Kidney (tissue), 13 donors: ENCODE measurements at regions not wholly inside any gene's neighbourhood (a gene's known extent, or its start where the extent isn't known, plus 50 kb on each side); places are given as distances from the start of the nearest gene placed in this dataset.

Experiments
- DNase-seq, 5 donors: peaks; one replicate each; pipeline ENCODE4 v3.0.0-alpha.2; 2013 to 2020
- FAIRE-seq: peaks from 2 replicates; lab custom pipeline; 2012; peaks lifted over from hg19 to GRCh38; lab: Jason Lieb, UNC
- H3K27ac ChIP-seq, 2 donors: one replicate each; pipeline ENCODE4 v1.7.0; 2013; ENCODE audit warnings: low read depth in 2 of 2, low read length in 2 of 2, inconsistent platforms in 1 of 2
- H3K27me3 ChIP-seq: one replicate; pipeline ENCODE4 v1.7.1; 2013; ENCODE audit warnings: low read length, inconsistent platforms; ENCODE audit not compliant: control insufficient read depth, insufficient read depth
- H3K36me3 ChIP-seq, 3 donors: one replicate each; pipeline versions ENCODE4 v1.7.0 to v1.7.1; 2013; ENCODE audit warnings: low read length in 3 of 3, control low read depth in 1 of 3, inconsistent platforms in 1 of 3; ENCODE audit not compliant: insufficient read depth in 3 of 3, control insufficient read depth in 2 of 3
- H3K4me1 ChIP-seq, 3 donors: one replicate each; pipeline versions ENCODE4 v1.7.0 to v1.7.1; 2013; ENCODE audit warnings: low read length in 3 of 3, inconsistent platforms in 1 of 3, low read depth in 1 of 3; ENCODE audit not compliant: control insufficient read depth in 2 of 3, insufficient read depth in 2 of 3
- H3K4me3 ChIP-seq, 3 donors: one replicate each; pipeline versions ENCODE4 v1.7.0 to v1.8.1; 2013; ENCODE audit warnings: low read length in 3 of 3, control low read depth in 1 of 3, inconsistent platforms in 1 of 3
- H3K9ac ChIP-seq, 3 donors: one replicate each; pipeline versions ENCODE4 v1.7.0 to v1.7.1; 2013; ENCODE audit warnings: low read length in 3 of 3, control low read depth in 1 of 3, inconsistent platforms in 1 of 3
- H3K9me3 ChIP-seq, 3 donors: one replicate each; pipeline versions ENCODE4 v1.7.0 to v1.7.1; 2013; ENCODE audit warnings: low read length in 3 of 3, control low read depth in 1 of 3, inconsistent platforms in 1 of 3; ENCODE audit not compliant: control insufficient read depth in 2 of 3, insufficient read depth in 1 of 3
- intact Hi-C: fragments of 100-400 bp; cut with DNase I; formaldehyde crosslinking; loops from one replicate; pipeline ENCODE4 v1.11.1; 2022
- TF ChIP-seq, protein P1 (sequence below): IDR thresholded peaks from 3 replicates; pipeline ENCODE4 v1.5.1; 2012; ENCODE audit warnings: mild to moderate bottlenecking, moderate library complexity, borderline replicate concordance; ENCODE audit not compliant: insufficient read depth; ENCODE audit errors: extremely low read depth
- donor health status: control.
- donor health status: control.
- donor health status: control.
- donor health status: control.
- donor health status: control.
- donor health status: DM: yes; HTN: yes; CAD: no.
- donor health status: Normal renal cell carcinoma (clear cell type).

DNA sequence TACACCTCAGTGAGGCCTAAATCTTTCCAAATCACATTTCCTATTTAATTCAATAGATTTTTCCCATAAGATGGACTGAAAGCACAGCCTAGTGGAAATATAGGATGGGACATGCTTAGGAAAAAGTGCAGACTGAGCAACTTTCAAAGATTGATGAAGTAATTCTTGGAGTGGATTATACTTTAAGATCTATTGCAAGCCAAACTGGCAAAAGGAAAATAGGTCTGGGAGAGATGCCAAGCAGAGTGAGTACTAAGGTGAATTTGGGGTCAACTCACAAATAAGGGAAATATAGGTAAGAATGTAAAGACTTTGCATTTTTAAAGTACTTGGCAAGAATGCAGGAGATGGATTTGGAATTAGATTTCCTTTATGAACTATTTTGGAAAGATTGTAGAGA, 170.2 kb upstream of the FOXG1 start:
- DNase-seq (no peak), FAIRE-seq (no peak)
- Histone ChIP-seq H3K9me3 (no peaks in the 10 kb centered on the region), H3K4me1 (no peaks in the 10 kb centered on the region), H3K9ac (no peak overlapping the region), H3K4me3 (no peak overlapping the region), H3K27ac (no peak overlapping the region), H3K36me3 (no peaks in the 10 kb centered on the region), H3K27me3 (no peaks in the 10 kb centered on the region)
- TF ChIP-seq, protein P1, sequence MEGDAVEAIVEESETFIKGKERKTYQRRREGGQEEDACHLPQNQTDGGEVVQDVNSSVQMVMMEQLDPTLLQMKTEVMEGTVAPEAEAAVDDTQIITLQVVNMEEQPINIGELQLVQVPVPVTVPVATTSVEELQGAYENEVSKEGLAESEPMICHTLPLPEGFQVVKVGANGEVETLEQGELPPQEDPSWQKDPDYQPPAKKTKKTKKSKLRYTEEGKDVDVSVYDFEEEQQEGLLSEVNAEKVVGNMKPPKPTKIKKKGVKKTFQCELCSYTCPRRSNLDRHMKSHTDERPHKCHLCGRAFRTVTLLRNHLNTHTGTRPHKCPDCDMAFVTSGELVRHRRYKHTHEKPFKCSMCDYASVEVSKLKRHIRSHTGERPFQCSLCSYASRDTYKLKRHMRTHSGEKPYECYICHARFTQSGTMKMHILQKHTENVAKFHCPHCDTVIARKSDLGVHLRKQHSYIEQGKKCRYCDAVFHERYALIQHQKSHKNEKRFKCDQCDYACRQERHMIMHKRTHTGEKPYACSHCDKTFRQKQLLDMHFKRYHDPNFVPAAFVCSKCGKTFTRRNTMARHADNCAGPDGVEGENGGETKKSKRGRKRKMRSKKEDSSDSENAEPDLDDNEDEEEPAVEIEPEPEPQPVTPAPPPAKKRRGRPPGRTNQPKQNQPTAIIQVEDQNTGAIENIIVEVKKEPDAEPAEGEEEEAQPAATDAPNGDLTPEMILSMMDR = no peak
- intact Hi-C loops = no loop called here

DNA sequence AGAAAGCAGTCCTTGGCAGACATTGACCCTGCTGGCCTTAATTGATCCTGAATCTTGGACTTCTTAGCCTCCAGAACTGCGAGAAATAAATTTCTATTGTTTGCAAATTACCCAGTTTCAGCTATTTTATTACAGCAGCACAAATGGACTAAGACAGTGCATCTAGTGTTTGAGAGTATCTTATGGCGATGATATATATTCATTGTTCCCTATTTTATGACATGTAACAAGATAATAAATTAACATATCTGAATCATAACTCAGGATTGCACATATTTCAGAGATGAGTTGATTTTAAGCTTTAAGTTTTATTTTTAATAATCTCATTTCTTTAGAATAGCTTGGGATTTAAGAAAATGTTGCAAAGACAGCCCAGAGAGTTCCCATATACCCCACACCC, 167.4 kb upstream of the FOXG1 start:
- Histone ChIP-seq H3K4me3 (no peak overlapping the region), H3K36me3 (no peaks in the 10 kb centered on the region), H3K4me1 (no peaks in the 10 kb centered on the region), H3K9me3 (no peaks in the 10 kb centered on the region), H3K27ac (no peak overlapping the region), H3K27me3 (no peaks in the 10 kb centered on the region), H3K9ac (no peak overlapping the region)
- DNase-seq (no peak), FAIRE-seq (no peak)
- intact Hi-C loops = no loop called here
- TF ChIP-seq, protein P1 = no peak

DNA sequence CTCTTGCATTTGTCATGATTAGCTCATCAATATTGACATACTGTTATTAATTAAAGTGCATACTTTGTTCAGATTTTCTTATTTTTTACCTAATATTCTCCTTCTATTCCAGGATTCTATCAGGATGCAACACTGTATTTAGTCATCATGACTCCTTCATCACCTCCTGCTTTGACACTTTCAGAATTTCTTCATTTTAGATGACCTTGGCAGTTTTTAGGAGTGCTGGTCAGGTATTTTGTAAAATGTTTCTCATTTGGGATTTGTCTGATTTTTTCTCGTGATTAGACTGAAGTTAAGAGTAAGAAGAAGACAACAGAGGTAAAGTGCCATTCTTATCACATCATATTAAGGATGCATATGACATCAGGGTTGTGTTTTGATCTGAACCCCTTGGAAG, 167.0 kb upstream of the FOXG1 start:
- FAIRE-seq (no peak), DNase-seq (no peak)
- Histone ChIP-seq H3K4me1 (no peaks in the 10 kb centered on the region), H3K27me3 (no peaks in the 10 kb centered on the region), H3K4me3 (no peak overlapping the region), H3K9me3 (no peaks in the 10 kb centered on the region), H3K27ac (no peak overlapping the region), H3K36me3 (no peaks in the 10 kb centered on the region), H3K9ac (no peak overlapping the region)
- intact Hi-C loops = no loop called here
- TF ChIP-seq, protein P1 = no peak

DNA sequence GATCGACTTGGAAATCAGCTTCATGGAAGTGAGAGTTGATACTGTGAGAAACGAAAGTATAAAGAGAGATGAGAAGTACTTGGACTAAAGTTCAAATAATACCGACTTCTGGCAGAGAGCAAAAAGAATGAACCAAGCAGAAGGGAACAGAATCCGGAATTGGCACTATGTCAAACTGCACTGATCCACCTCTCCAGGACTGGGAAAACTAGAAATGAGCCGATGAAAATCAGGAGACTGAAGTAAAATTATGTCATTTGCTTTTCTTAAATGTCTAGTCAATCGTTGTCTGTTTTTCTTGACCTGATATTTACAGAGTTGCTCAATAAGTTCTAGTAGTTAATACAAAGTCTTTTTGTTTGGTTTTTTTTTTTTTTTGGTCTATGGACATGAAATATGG, 163.0 kb upstream of the FOXG1 start:
- Histone ChIP-seq H3K27me3 (no peaks in the 10 kb centered on the region), H3K36me3 (no peaks in the 10 kb centered on the region), H3K9ac (no peak overlapping the region), H3K4me3 (no peak overlapping the region), H3K27ac (no peak overlapping the region), H3K9me3 (no peaks in the 10 kb centered on the region), H3K4me1 (no peaks in the 10 kb centered on the region)
- TF ChIP-seq, protein P1 = no peak
- intact Hi-C loops = no loop called here
- no peak for FAIRE-seq
- DNase-seq = no peak
